Femur (tissue), 1 donor: ENCODE measurements at regions not wholly inside any gene's neighbourhood (a gene's known extent, or its start where the extent isn't known, plus 50 kb on each side); places are given as distances from the start of the nearest gene placed in this dataset.

Experiments used
- DNase-seq: peaks from one replicate; pipeline ENCODE4 v3.0.0-alpha.2; 2017

DNA sequence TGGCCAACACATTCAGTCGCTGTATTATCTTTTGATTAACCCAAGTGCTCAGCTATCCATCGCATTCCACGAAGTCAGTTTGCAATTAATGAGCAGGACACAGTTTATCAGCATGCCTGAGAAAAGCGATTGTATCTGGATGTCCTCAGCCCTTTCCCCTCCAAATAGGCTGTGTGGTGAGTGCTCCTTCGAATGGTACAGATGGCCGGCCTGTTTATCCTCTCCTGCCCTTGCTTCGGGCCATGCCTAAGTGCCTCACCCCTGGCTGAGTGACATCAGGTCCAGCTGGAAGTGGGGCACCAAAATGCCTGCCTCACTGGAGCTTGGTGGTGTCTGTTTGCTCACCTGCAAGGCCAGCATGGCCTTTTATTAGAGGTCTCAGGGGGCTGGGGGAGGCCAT lies 317.3 kb downstream of the GADD45G start:
- no peak for DNase-seq

DNA sequence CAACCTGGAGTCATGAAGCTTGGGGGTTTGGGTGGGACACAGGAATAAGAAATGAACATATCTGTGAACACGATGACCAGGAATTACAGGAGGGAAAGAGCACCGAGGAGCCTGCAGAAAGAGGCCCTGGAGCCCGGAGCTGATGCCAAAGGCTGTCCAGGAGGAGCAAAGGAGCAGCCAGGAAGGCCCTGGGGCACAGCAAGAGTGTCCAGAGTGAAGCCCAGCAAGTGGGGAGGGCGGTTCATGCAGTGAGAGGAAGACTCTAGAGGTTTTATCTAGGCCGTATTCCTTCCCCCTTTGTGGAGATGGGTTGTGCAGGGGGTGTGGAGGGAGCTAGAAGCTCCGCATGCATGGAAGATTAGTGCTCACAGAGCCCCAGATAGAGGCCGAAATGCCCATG lies 318.4 kb downstream of the GADD45G start:
- no peak for DNase-seq

DNA sequence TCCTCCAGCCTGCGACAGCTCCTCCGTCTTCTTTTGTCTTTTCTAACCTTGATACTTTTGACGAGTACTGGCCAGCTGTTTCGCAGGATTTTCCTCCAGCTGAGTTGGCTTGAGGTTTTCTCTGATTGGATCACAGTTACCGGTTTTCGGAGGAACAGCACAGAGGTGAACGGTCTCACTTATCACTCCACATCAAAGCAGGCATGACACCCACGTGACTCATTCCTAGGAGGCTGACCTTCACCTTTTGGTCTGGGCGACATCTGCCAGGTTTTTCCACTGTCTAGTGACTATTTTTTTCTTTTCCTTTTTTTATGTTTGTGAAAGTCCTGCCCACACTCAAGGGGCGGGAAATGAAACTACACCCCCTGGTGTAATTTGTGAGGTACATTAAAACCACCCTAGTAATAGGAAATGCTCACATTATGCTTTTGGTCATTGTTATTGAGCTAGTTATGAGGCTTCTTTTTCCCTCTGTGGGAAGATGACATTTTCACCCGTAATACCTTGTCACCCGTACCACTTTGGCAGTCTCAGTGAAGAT lies 319.2 kb downstream of the GADD45G start:
- no peak for DNase-seq

DNA sequence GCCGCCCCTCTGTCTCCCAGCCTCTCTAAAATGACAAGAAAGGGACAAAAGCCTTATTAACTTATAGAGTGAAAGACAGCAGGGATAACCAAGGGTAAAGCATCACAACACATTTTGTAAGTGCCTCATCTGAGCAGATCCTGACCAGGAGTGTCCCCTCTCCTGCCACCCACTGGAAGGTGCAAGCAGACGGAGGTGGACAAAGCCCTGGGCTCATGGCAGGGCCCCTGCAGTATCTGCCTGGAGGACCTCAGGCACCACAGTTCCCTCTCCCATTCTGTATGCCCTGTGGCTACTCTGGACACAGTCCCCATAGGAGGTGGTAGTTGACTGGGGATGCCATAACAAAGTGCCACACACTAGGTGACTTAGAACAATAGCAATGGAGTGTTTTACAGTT lies 319.8 kb downstream of the GADD45G start:
- DNase-seq: no peak

DNA sequence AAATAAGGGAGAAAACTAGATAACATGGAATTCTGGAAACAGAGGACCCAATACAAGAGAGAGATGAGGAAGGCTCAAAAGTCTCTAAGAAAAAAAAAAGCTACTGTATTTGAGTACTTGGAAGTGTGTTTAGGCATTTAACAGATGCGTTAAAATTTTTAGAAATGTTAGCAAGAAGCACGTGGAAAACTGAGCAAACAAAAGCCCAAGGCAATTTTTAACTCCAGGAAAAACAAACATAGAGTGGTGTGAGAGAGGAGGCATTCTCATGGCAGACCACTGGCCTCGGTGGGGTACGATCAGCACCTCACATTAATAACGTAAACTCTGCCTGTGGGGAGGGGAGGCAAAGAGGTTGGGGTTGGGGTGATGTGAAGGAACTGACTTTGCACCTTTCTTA lies 321.4 kb downstream of the GADD45G start:
- DNase-seq: no peak

DNA sequence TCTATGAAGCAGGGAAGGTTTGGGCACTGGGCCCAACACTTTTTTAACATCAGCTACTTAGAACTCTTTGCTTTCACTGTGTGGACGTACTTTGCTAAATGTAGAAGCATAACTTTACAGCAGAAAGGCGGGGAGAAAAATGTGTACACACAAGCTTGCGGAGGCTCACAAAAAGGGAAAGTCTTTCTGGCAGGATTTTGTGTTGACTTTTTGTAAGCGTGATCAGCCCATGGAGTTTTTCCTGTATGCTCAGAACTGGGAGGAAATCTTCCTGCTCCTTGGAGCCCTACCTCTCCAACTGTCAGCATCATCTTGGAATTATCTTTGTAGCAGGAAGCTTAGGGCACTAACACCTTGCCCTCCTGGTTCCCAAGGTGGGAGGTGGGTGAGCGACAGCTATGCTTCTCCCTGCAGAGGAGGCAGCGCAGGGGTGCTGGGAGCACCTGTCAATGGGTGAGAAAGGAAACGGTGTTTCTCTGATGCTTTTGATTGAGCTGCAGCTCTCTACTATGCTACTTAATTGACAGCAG lies 321.9 kb downstream of the GADD45G start:
- DNase-seq: peak; percentile 42

DNA sequence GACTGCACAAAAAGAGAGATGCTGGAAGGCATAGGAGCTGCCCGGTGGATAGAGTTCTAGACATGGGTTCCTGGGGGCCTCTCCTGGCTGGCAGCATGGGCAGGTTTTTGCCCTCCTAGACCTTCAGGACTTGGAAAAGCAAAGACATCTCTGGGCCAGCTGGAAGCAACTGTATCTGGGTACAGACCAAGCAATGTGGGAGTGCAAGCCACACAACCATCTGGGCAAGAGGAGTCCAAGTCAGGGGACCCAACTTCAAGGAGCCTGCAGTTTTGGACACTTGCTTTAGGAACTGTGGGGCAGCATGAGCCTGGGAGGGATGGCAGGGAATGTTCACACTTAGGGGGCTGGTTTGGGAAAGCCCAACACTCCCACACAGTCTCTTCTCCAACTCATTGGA lies 323.3 kb downstream of the GADD45G start:
- DNase-seq: no peak

DNA sequence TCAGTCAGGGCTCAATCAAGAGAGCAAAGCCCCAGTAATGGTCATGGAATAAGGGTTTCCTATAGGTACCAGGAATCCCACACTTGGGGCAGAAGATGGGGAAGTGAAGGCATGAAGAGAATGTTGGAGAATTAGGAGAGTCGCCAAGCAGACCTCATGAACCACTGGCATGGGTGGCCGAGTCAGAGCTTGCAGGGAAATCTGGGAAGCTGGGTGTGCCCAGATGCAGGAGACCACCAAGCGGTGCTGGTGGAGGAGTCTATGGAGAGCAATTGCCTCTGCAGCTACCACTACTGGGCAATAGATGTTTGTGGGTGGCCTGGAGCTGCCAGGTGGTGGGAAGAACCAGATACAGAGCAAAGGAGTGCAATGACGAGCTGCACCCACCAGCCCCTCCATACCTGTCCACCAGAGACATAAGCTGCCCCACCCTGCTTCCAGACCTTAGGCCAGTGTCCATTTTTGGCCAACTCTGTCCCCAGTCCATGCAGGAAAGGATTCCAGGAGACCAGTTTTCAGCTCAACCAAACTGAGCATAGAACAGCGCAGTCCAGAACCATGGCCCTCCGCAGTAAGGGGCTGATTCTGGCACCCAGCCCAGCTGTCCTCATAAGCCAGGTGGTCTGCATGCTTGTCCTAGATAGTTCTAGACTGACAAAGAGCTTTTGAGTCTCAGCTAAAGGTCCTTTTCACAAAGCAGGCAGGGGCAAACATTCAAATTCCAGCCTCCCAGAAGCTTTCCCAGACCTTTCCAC lies 323.9 kb downstream of the GADD45G start:
- DNase-seq: no peak

DNA sequence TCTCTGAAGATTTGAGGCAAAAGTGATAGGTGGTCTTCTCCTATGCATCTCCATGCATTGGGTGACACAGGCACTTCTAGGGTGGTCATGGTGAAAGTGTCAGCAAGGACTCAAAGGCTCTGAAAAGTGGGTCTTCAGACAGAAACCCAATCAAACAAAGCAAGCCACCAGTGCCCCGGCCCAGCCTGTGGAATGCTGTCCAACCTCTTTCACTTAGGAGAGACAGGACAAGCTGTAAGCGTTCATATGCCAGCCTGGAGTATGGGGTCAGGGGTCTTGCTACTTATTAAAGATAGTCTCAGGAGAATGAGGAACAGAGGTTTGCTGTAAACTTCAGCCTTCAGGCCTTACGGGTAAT lies 324.5 kb downstream of the GADD45G start:
- DNase-seq: no peak

DNA sequence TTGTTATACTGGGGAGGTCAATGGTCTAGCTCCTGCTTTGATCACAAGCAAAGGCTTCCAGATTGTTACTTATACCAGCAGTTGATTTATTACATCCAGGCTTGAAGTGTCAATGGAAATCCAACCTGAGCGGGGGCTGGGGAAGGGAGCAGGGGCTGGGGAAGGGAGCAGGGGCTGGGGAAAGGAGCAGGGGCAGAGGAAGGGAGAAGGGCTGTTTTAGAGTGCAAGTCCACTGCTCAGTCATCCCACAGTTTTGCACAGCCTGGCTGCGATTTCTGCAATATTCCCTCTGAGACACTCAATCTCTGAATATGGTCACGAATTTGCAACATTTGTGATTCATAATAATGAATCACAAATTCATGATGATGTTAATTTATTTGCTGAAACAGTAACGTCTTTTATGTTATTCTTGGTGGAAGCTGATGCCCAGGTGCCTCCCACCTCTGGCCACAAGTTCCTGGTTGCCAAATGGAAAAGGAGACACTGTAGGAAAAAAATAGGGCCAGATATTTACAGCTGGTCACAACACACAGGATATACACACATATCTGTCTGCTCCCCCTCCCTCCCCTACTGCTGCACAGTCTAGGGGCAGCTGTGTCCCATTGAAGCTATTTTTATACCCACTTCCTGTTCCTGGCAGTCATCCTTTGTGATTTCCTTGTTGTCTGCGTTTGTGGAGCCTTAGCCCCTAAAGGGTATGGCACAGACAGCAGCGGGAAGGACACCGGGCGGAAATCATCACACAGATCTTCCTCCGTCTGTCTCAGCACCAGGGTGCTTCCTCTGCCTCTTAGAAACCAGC lies 325.1 kb downstream of the GADD45G start:
- peak; percentile 55 for DNase-seq

DNA sequence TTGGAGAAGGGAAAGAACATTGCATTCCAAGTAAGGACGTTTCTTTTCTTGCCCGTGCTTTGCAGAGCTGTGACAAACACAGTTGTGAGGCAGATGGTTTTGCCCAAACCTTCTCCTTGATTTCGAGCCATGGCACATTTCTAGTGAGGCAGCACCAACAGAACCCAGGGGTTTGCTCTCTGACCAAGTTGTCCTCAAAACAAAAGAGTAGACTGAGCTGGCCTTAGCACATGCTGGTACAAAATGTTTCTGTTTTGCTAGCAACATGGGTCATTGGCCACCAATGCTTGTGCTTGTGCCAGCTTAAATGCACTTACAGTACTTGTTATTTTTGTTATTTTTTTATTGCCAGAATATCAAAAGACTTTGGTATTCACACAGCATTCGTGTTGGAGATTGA lies 328.8 kb downstream of the GADD45G start:
- no peak for DNase-seq

DNA sequence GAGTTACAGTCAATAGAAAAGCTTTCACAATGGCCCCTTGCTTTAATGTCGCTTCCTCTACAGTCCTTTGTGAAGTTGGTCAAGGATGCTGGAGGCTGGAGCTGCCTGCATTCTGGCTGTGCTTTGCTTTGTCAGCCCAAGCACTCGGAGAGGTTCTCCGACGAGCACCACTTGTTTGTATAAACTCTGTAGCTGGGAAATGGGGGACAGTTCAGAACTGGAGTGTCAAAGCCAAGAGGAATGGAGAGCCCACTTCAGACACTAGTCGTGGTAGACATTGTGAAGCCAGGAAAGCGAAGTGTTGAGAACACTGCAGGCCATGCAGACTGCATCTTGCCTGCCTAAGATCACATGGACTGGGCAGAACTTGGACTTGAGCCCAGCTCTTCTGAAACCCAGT lies 330.3 kb downstream of the GADD45G start:
- no peak for DNase-seq

DNA sequence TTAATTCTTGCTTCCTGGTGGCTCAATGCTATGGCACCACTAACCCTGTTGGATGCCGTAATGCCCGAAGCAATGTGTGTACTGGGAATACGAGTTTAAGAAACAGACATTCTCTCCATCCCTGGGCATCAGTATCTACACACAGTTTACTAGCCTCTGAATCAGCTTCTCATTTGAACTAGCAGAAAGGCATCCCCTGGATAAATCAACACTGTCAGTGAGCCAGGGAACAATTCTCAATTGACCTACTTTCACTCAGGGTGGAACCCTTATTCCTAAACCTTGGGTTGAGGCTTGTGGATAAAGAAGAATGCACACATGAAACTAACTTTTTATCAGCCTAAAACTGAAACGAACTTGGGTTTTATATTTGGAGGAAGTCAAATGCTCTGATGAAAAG lies 331.0 kb downstream of the GADD45G start:
- DNase-seq: no peak

DNA sequence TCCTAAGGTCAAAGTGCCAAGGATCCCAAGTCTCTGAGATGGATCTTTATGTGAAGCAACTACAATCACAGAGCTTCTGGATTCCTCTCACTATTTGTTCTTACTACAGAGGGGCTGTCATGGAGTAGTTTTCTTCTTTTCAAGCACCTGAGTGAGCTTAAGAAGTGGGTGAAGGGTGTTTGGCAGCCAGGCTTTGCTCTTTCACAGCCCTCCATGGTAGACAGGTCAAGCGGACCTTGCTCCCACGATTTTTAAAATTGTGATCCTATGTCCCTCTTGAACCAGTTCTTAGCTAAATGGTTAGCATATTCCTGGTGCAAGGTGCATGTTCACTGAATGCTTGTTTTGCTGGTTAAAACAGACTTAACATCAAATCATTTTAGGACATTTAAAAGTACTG lies 332.2 kb downstream of the GADD45G start:
- DNase-seq: no peak

DNA sequence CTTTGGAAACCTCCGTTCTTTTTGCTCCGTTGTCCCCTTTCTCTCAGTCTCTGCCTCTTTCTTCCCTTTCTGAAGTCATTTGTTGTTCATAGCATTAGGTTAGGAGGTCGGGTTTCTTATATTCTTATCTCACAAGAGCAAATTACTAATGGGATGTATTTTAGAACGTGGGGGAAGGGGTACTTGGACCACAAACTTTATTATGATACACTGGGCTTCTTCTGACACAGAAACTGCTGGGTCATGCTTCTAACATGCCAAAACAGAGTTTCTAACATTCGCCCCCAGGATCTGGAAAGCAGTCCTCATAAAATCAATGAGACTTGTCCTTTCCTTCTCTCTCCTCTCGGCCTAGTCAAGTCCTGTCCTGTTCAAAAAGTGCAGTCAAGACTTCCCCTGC lies 334.4 kb downstream of the GADD45G start:
- no peak for DNase-seq

DNA sequence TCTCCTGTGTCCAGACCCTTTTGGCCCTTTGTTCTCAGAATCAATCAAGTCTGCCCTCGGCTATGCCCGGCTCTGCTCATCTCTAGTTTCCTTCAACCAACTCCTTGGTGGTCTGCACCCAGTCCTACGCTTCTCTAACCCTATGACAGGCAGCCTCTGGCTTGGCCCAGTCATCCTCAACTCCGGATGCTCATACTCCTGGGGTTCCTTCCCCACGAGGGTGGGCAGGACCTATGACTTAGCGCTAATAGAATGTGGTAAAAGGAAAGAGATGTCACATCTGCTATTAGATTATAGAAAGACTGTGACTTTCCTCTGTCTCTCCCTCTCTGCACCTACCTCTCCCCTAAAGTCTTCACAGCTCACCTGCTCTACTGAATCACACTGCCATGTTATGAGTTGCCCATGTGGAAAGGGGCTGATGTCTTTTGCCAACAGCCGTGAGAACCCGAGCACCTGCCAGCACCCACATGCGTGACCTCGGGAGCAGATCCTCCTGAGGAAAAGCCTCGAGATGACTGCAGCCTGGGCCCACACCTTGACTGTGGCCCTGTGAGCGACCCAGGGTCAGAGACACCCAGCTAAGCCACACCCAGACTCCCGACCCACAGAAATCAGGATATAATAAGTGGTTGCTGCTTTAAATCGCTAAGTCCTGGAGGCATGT lies 334.9 kb downstream of the GADD45G start:
- no peak for DNase-seq

DNA sequence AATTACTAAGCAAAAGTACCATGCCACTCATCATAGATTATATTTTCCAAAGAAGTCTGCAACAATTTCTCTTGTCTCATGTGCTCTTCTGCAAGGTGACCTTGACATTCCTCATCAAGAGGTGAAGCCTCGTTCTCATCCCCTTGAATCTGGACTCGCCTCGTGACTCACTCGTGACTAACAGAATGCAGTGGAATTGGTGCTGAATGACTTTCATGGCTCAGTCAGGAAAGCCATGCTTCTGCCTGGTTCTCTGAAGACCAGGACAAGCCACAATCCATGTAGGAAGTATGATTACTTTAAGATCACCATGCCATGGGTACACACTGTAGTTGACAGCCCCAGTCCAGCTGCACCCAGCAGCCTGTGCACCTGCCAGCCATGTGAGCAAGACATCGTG lies 335.8 kb downstream of the GADD45G start:
- no peak for DNase-seq

DNA sequence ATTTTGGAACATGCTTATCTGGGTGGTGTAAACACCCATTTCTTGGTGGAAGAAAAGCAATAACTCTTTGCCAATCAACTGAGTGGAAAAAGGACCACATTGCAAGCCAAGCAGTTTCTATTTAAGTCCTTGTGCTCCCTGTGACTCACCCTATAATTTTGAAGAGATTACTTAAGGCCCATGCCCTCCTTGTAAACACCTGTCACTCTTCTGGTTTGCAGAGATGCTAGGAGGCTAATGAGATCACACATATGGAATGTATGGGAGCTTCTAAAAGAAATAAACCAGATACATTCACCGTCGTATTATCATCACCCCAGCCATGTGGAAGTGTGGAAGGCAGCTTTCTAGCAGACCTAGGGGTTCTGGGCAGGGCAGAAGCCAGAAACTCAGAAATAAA lies 337.1 kb downstream of the GADD45G start:
- no peak for DNase-seq

DNA sequence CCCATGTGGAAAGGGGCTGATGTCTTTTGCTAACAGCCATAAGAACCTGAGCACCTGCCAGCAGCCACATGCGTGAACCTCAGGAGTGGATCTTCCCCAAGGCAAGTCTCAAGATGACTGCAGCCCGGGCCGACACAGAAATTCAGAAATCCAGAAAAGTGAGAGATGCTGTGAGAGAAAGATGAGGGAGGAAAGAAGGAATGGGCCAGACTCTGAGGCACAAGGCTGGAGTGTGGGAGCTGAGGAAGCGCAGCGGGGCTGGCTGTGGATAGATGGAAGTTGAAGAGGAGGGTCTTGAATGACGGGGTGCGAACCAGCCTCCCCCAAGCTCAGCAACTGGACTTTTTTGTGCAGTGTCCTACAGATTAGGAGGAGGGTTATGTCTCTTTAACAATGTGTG lies 337.8 kb downstream of the GADD45G start:
- DNase-seq: no peak

DNA sequence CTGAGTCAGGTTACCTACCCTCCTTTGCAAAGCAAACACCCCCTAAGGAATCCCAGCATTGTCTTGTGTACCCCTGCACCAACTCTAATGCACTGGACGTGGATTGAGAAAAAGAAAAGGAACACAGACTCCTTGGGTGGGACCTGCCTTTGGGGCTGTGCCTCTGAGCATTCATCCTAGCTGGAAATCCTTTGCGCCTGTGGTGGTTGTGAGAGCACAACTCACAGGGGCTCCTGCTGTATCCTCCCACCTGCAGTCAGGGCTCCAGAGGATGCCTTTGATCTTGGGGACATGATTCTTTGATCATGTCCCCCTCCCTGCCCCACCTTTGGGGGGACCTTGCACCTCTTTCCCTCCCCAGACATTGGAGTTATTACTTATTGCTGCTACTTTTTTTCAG lies 338.5 kb downstream of the GADD45G start:
- no peak for DNase-seq

DNA sequence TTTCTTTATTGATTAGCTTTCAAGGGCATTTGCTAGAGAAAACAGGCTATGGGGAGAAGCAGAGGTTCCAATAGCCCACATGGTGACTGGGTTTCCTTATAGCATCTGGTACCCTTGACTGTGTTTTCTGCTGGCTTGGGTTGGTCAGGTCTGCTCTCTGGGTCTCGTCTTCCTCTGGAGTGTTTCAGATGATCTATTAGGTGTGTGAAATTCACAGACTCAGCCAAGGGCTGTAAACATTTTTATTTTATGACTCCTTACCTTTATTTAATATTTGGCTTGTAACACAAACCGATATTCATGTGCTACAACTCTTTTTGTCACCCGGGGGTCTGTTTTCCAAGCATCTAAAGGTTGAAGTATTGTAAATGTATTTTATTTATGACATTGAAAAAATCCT lies 338.9 kb downstream of the GADD45G start:
- DNase-seq: no peak

DNA sequence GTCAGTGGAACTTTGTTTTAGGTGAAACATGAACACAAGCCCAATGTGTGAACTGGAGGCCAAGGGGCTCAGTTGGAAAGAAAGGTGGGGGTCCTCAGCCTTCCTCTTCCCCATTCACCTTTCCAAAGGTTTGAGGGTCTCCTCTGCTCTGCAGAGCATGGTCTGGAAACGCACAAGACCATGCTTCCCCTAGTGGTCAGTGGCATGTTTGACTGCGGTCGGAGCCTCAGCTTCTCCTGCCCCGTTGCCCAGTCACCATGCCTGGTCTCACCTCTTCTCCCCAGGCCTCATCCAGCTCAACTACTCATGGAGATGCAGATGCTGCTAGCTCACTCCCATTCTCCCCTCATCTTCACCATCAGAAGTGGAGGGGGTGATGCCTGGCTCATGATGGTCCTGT lies 340.3 kb downstream of the GADD45G start:
- no peak for DNase-seq

DNA sequence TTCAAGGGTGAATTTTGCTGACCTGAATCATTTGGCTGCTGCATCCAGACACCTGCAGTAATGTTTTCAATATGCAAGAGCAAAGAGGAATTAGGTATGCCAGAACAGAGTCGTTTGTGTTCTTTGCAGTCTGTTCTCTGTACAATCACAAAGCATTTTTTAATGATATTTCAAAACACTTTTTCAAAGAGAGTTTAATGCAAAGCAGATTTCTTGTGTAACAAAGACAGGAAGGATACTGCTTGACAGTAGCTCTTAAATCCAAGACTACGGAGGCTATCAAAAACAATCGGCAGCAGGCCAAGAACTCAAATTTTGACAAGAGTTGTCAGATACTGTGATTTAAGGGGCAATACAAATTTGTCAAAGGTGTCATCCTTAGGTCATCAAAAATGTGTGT lies 341.9 kb downstream of the GADD45G start:
- DNase-seq: no peak

DNA sequence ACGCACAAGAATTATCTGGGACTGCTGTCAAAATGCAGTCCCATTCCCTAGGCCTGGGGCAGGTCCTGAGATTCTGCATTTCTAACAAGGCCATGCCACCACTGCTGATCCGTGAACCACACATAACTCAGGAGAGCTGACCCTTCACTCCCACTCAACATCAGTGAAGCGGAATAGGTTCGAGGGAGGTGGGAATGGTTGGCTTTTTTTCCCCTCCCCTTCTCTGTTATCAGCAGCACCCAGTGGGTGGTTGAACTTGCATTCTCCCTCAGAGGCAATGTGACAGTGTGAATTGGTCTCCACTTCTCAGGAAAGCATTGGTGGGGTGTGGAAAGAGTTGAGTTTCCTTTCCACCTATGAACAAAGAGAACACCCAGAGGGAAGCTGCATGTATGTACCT lies 344.3 kb downstream of the GADD45G start:
- DNase-seq: no peak
